ENCODE measurements at regions not wholly inside any gene's neighbourhood (a gene's known extent, or its start where the extent isn't known, plus 50 kb on each side); places are given as distances from the start of the nearest gene placed in this dataset.

GRCh38 chr3:102576651-102577050 lies 141.8 kb downstream of the ZPLD1 start:
- Mint-ChIP-seq H3K27me3 (ENCODE audit: low read depth) (no peaks in the 10 kb centered on the region), H3K9me3 (no peaks in the 10 kb centered on the region), H3K4me1 (0 out of 4 replicates have a peak, but pooled peaks cover 0 to 2% of the 10 kb centered on the region in 2 experiments), H3K4me3 (no peak overlapping the region), H3K36me3 (ENCODE audit: insufficient read depth in 1 of 3, low read depth in 3 of 3) (no peaks in the 10 kb centered on the region; a peak in 1 of 7 replicates), H3K27ac (no peak overlapping the region)
- no peak overlapping the region for H3K27ac ChIP-seq (ENCODE audit: insufficient read length, low read depth, low read length)
- H3K27me3 ChIP-seq (ENCODE audit: insufficient read depth, low read length): no peaks in the 10 kb centered on the region
- H3K56ac ChIP-seq (ENCODE audit: insufficient read length, low read depth, low read length): no peak overlapping the region
- H3K14ac ChIP-seq (ENCODE audit: insufficient read depth, low read length): no peak overlapping the region
- no peak overlapping the region for H2BK15ac ChIP-seq (ENCODE audit: low read depth, low read length)
- H2AK5ac ChIP-seq (ENCODE audit: insufficient read length, low read length): no peak overlapping the region
- no peaks in the 10 kb centered on the region for H3K79me2 ChIP-seq (ENCODE audit: insufficient read depth, low read length)
- no peak overlapping the region for H2AFZ ChIP-seq (ENCODE audit: low read length)
- no peaks in the 10 kb centered on the region for H3K4me1 ChIP-seq (ENCODE audit: insufficient read depth, low read length)
- H2BK12ac ChIP-seq (ENCODE audit: insufficient read length, low read depth, low read length): no peak overlapping the region
- no peak overlapping the region for H3K23ac ChIP-seq (ENCODE audit: insufficient read length, low read depth, low read length)
- no peak overlapping the region for H3K9ac ChIP-seq (ENCODE audit: extremely low read depth, insufficient read length, low read length)
- DNase-seq: no peak
- H2BK20ac ChIP-seq (ENCODE audit: low read depth, low read length, poor library complexity, severe bottlenecking): no peak overlapping the region
- no peak overlapping the region for H2BK5ac ChIP-seq (ENCODE audit: insufficient read length, low read length)
- no peak overlapping the region for H3K4me2 ChIP-seq (ENCODE audit: insufficient read depth, insufficient read length, low read length)
- H3K79me1 ChIP-seq (ENCODE audit: insufficient read depth, low read depth, low read length, poor library complexity, severe bottlenecking): no peaks in the 10 kb centered on the region
- H3K18ac ChIP-seq (ENCODE audit: insufficient read length, low read depth, low read length): no peak overlapping the region
- TF ChIP-seq CTCF (conservative IDR thresholded peaks at IDR 0.05): no peak
- no peaks in the 10 kb centered on the region for H3K23me2 ChIP-seq (ENCODE audit: insufficient read length, low read depth, low read length, poor library complexity, severe bottlenecking)
- no peak overlapping the region for H2BK120ac ChIP-seq (ENCODE audit: low read depth, low read length, poor library complexity, severe bottlenecking)
- no peak overlapping the region for H3K4ac ChIP-seq (ENCODE audit: low read depth, low read length)
- H3K9me3 ChIP-seq (ENCODE audit: control insufficient read depth, low read depth, low read length): no peaks in the 10 kb centered on the region
- no peaks in the 10 kb centered on the region for H4K20me1 ChIP-seq (ENCODE audit: control insufficient read depth, insufficient read depth, insufficient read length)
- no peak overlapping the region for H4K91ac ChIP-seq (ENCODE audit: insufficient read length, low read depth, low read length)
- H4K5ac ChIP-seq (ENCODE audit: insufficient read length, low read depth, low read length): no peak overlapping the region
- no CpG with 5 or more reads among the region's 1 CpG for WGBS (ENCODE audit: extremely low coverage, insufficient read length, low lambda C conversion rate)
- no peak overlapping the region for H3T11ph ChIP-seq (ENCODE audit: low read length)
- no peak overlapping the region for H4K8ac ChIP-seq (replicated peaks; ENCODE audit: insufficient read length, low read depth, low read length)
